GM23338 (cell line): ENCODE measurements at regions not wholly inside any gene's neighbourhood (a gene's known extent, or its start where the extent isn't known, plus 50 kb on each side); places are given as distances from the start of the nearest gene placed in this dataset.

Experiments used
- ATAC-seq: fragments of 200-7000 bp; cut with Tn5 transposase; 3 replicates; pipeline ENCODE4 v1.9.1; 2020
- DNase-seq: peaks from one replicate; pipeline ENCODE4 v3.0.0-alpha.2; 2015; ENCODE audit warnings: low spot score
- H2AFZ ChIP-seq: fragments of 200-600 bp; sonication (generic); 2 replicates; pipeline ENCODE4 v1.8.0; 2016; ENCODE audit warnings: antibody characterized with exemption, mild to moderate bottlenecking, moderate library complexity
- H3F3A ChIP-seq: fragments of 200-600 bp; sonication (generic); replicated peaks from 2 replicates; pipeline ENCODE4 v1.8.0; 2017; ENCODE audit warnings: antibody characterized with exemption, mixed run types, low read depth
- H3K27ac ChIP-seq: fragments of 200-600 bp; sonication (generic); 2 replicates; pipeline ENCODE4 v1.6.1; 2016; ENCODE audit warnings: low read depth
- H3K27me3 ChIP-seq: fragments of 200-600 bp; sonication (generic); 2 replicates; pipeline ENCODE4 v1.8.0; 2016; ENCODE audit warnings: mild to moderate bottlenecking, mixed run types, moderate library complexity; ENCODE audit not compliant: insufficient read depth
- H3K36me3 ChIP-seq: fragments of 200-600 bp; sonication (generic); 2 replicates; pipeline ENCODE4 v1.8.0; 2016; ENCODE audit warnings: mild to moderate bottlenecking; ENCODE audit not compliant: insufficient read depth
- H3K4me1 ChIP-seq: fragments of 200-600 bp; sonication (generic); 2 replicates; pipeline ENCODE4 v1.8.0; 2016; ENCODE audit warnings: mild to moderate bottlenecking, moderate library complexity; ENCODE audit not compliant: insufficient read depth
- H3K4me2 ChIP-seq: fragments of 200-600 bp; sonication (generic); 2 replicates; pipeline ENCODE4 v1.7.1; 2017; ENCODE audit warnings: mixed run types
- H3K4me3 ChIP-seq: fragments of 200-600 bp; sonication (generic); 2 replicates; pipeline ENCODE4 v1.6.1; 2016; ENCODE audit warnings: mixed run types
- H3K79me2 ChIP-seq: fragments of 200-600 bp; sonication (generic); replicated peaks from 2 replicates; pipeline ENCODE4 v1.8.0; 2017; ENCODE audit warnings: mild to moderate bottlenecking; ENCODE audit not compliant: insufficient read depth
- H3K9me2 ChIP-seq: fragments of 200-600 bp; sonication (generic); 2 replicates; pipeline ENCODE4 v1.8.0; 2017; ENCODE audit not compliant: insufficient read depth
- H4K20me1 ChIP-seq: fragments of 200-600 bp; sonication (generic); replicated peaks from 2 replicates; pipeline ENCODE4 v1.8.0; 2017; ENCODE audit warnings: mild to moderate bottlenecking; ENCODE audit not compliant: insufficient read depth
- H3K27ac Mint-ChIP-seq: 2 replicates; pipeline ENCODE4 v1.8.0; 2020; ENCODE audit warnings: inconsistent platforms, mild to moderate bottlenecking, moderate library complexity, mixed read lengths
- H3K27me3 Mint-ChIP-seq: 3 replicates; pipeline ENCODE4 v1.8.0; 2022; ENCODE audit warnings: low read depth, mild to moderate bottlenecking, moderate library complexity, mixed read lengths, inconsistent platforms; ENCODE audit not compliant: insufficient read depth, poor library complexity
- H3K36me3 Mint-ChIP-seq: 3 replicates; pipeline ENCODE4 v1.8.0; 2021; ENCODE audit warnings: low read depth, mild to moderate bottlenecking, inconsistent platforms, moderate library complexity, mixed read lengths
- H3K4me1 Mint-ChIP-seq: 3 replicates; pipeline ENCODE4 v1.8.0; 2020; ENCODE audit warnings: mild to moderate bottlenecking, inconsistent platforms, mixed read lengths
- H3K4me3 Mint-ChIP-seq: 3 replicates; pipeline ENCODE4 v1.8.0; 2021; ENCODE audit warnings: moderate library complexity, mild to moderate bottlenecking, inconsistent platforms, mixed read lengths
- H3K9me3 Mint-ChIP-seq: 3 replicates; pipeline ENCODE4 v1.8.0; 2020; ENCODE audit warnings: moderate library complexity, mild to moderate bottlenecking, inconsistent platforms, mixed read lengths
- CREB1 ChIP-seq: fragments of 250-450 bp; sonication (Bioruptor Pico); IDR thresholded peaks from 2 replicates; pipeline ENCODE4 v1.5.0; 2020; ENCODE audit warnings: low read depth, mild to moderate bottlenecking, moderate library complexity
- EZH2 ChIP-seq: fragments of 200-600 bp; sonication (generic); IDR thresholded peaks from one replicate; pipeline ENCODE4 v1.8.0; 2017; ENCODE audit warnings: antibody characterized with exemption, mild to moderate bottlenecking, low read depth; ENCODE audit not compliant: unreplicated experiment
- EZH2phosphoT487 ChIP-seq: fragments of 200-600 bp; sonication (generic); IDR thresholded peaks from one replicate; pipeline ENCODE4 v1.8.1; 2018; ENCODE audit warnings: antibody characterized with exemption; ENCODE audit not compliant: unreplicated experiment
- JUNB ChIP-seq: IDR thresholded peaks from one replicate; pipeline ENCODE4 v1.6.1; 2016; ENCODE audit warnings: antibody characterized with exemption; ENCODE audit not compliant: unreplicated experiment
- NANOG ChIP-seq: IDR thresholded peaks from 2 replicates; pipeline ENCODE4 v1.6.1; 2016; ENCODE audit warnings: antibody characterized with exemption, borderline replicate concordance
- POLR2AphosphoS5 ChIP-seq: IDR thresholded peaks from 2 replicates; pipeline ENCODE4 v1.6.1; 2016; ENCODE audit warnings: antibody characterized with exemption, low read depth
- STAT1 ChIP-seq: IDR thresholded peaks from one replicate; pipeline ENCODE4 v1.6.1; 2016; ENCODE audit warnings: antibody characterized with exemption; ENCODE audit not compliant: unreplicated experiment
- ZNF114 ChIP-seq: fragments of 250-450 bp; sonication (Bioruptor Pico); IDR thresholded peaks from 2 replicates; pipeline ENCODE4 v1.5.0; 2020; ENCODE audit warnings: mild to moderate bottlenecking, moderate library complexity
- ZNF331 ChIP-seq: fragments of 250-450 bp; sonication (Bioruptor Pico); IDR thresholded peaks from 2 replicates; pipeline ENCODE4 v1.5.0; 2020; ENCODE audit warnings: low read depth, mild to moderate bottlenecking, moderate library complexity
- TF ChIP-seq, protein P1 (sequence below): IDR thresholded peaks from 2 replicates; pipeline ENCODE4 v1.6.1; 2016; ENCODE audit warnings: antibody characterized with exemption
- TF ChIP-seq, protein P2 (sequence below): IDR thresholded peaks from one replicate; pipeline ENCODE4 v1.6.1; 2018; ENCODE audit warnings: antibody characterized with exemption; ENCODE audit not compliant: unreplicated experiment
- TF ChIP-seq, protein P3 (sequence below): fragments of 250-450 bp; sonication (Bioruptor Pico); IDR thresholded peaks from 2 replicates; pipeline ENCODE4 v1.5.0; 2020; ENCODE audit warnings: mild to moderate bottlenecking, moderate library complexity
- TF ChIP-seq, protein P4 (sequence below), 2 experiments: fragments of 200-600 bp in 1 of 2; sonication (generic) in 1 of 2; conservative IDR thresholded peaks; 2 replicates each; pipeline versions ENCODE4 v1.5.1 to v1.6.1; 2016 to 2017; ENCODE audit warnings: antibody characterized with exemption in 2 of 2, low read depth in 2 of 2, mild to moderate bottlenecking in 2 of 2, moderate library complexity in 1 of 2

DNA sequence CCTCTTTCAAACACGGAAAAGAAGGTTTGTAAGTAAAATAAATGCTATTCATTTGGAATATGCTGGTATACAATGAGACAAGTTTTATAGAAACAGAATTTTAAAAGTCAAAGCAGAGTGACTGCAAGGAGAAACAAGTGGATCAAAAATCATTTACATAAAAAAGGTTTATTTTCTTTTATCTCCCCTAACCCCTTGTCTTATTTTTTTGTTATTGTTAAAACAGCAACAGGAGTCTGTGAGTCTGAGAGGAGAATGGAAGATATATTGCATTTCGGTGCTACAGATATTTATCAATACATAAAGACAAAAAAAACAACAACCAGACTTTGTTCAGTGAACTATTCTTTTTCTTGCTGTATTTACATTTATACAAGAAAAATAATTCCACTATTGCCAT, 1116.4 kb downstream of the OTOL1 start:
- H3K36me3 Mint-ChIP-seq: peaks cover 25% of the 10 kb centered on the region
- H3K4me3 ChIP-seq: no peak overlapping the region
- H3K4me1 Mint-ChIP-seq: peaks cover 18% of the 10 kb centered on the region
- no peaks in the 10 kb centered on the region for H4K20me1 ChIP-seq
- DNase-seq (no peak), ATAC-seq (no peak)
- no peaks in the 10 kb centered on the region for H3K36me3 ChIP-seq
- peaks cover 28% of the 10 kb centered on the region; the same call in 1 of the 2 replicates for H3K4me1 ChIP-seq
- peaks cover 6% of the 10 kb centered on the region; the same call in 2 of the 3 replicates for H3K9me3 Mint-ChIP-seq
- no peaks in the 10 kb centered on the region for H3K27me3 ChIP-seq
- no peak overlapping the region for H3K4me3 Mint-ChIP-seq
- no peak overlapping the region for H3K4me2 ChIP-seq
- no peak overlapping the region for H3K27ac ChIP-seq
- H3K27me3 Mint-ChIP-seq: peaks cover 3% of the 10 kb centered on the region
- no peaks in the 10 kb centered on the region for H3F3A ChIP-seq
- TF ChIP-seq ZNF114 (CRISPR knock-in tag): no peak
- TF ChIP-seq CREB1 (CRISPR knock-in tag): no peak
- TF ChIP-seq, protein P1, sequence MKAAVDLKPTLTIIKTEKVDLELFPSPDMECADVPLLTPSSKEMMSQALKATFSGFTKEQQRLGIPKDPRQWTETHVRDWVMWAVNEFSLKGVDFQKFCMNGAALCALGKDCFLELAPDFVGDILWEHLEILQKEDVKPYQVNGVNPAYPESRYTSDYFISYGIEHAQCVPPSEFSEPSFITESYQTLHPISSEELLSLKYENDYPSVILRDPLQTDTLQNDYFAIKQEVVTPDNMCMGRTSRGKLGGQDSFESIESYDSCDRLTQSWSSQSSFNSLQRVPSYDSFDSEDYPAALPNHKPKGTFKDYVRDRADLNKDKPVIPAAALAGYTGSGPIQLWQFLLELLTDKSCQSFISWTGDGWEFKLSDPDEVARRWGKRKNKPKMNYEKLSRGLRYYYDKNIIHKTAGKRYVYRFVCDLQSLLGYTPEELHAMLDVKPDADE: no peak
- no peak for TF ChIP-seq NANOG
- TF ChIP-seq, protein P2, sequence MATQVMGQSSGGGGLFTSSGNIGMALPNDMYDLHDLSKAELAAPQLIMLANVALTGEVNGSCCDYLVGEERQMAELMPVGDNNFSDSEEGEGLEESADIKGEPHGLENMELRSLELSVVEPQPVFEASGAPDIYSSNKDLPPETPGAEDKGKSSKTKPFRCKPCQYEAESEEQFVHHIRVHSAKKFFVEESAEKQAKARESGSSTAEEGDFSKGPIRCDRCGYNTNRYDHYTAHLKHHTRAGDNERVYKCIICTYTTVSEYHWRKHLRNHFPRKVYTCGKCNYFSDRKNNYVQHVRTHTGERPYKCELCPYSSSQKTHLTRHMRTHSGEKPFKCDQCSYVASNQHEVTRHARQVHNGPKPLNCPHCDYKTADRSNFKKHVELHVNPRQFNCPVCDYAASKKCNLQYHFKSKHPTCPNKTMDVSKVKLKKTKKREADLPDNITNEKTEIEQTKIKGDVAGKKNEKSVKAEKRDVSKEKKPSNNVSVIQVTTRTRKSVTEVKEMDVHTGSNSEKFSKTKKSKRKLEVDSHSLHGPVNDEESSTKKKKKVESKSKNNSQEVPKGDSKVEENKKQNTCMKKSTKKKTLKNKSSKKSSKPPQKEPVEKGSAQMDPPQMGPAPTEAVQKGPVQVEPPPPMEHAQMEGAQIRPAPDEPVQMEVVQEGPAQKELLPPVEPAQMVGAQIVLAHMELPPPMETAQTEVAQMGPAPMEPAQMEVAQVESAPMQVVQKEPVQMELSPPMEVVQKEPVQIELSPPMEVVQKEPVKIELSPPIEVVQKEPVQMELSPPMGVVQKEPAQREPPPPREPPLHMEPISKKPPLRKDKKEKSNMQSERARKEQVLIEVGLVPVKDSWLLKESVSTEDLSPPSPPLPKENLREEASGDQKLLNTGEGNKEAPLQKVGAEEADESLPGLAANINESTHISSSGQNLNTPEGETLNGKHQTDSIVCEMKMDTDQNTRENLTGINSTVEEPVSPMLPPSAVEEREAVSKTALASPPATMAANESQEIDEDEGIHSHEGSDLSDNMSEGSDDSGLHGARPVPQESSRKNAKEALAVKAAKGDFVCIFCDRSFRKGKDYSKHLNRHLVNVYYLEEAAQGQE: no peak
- TF ChIP-seq, protein P3, sequence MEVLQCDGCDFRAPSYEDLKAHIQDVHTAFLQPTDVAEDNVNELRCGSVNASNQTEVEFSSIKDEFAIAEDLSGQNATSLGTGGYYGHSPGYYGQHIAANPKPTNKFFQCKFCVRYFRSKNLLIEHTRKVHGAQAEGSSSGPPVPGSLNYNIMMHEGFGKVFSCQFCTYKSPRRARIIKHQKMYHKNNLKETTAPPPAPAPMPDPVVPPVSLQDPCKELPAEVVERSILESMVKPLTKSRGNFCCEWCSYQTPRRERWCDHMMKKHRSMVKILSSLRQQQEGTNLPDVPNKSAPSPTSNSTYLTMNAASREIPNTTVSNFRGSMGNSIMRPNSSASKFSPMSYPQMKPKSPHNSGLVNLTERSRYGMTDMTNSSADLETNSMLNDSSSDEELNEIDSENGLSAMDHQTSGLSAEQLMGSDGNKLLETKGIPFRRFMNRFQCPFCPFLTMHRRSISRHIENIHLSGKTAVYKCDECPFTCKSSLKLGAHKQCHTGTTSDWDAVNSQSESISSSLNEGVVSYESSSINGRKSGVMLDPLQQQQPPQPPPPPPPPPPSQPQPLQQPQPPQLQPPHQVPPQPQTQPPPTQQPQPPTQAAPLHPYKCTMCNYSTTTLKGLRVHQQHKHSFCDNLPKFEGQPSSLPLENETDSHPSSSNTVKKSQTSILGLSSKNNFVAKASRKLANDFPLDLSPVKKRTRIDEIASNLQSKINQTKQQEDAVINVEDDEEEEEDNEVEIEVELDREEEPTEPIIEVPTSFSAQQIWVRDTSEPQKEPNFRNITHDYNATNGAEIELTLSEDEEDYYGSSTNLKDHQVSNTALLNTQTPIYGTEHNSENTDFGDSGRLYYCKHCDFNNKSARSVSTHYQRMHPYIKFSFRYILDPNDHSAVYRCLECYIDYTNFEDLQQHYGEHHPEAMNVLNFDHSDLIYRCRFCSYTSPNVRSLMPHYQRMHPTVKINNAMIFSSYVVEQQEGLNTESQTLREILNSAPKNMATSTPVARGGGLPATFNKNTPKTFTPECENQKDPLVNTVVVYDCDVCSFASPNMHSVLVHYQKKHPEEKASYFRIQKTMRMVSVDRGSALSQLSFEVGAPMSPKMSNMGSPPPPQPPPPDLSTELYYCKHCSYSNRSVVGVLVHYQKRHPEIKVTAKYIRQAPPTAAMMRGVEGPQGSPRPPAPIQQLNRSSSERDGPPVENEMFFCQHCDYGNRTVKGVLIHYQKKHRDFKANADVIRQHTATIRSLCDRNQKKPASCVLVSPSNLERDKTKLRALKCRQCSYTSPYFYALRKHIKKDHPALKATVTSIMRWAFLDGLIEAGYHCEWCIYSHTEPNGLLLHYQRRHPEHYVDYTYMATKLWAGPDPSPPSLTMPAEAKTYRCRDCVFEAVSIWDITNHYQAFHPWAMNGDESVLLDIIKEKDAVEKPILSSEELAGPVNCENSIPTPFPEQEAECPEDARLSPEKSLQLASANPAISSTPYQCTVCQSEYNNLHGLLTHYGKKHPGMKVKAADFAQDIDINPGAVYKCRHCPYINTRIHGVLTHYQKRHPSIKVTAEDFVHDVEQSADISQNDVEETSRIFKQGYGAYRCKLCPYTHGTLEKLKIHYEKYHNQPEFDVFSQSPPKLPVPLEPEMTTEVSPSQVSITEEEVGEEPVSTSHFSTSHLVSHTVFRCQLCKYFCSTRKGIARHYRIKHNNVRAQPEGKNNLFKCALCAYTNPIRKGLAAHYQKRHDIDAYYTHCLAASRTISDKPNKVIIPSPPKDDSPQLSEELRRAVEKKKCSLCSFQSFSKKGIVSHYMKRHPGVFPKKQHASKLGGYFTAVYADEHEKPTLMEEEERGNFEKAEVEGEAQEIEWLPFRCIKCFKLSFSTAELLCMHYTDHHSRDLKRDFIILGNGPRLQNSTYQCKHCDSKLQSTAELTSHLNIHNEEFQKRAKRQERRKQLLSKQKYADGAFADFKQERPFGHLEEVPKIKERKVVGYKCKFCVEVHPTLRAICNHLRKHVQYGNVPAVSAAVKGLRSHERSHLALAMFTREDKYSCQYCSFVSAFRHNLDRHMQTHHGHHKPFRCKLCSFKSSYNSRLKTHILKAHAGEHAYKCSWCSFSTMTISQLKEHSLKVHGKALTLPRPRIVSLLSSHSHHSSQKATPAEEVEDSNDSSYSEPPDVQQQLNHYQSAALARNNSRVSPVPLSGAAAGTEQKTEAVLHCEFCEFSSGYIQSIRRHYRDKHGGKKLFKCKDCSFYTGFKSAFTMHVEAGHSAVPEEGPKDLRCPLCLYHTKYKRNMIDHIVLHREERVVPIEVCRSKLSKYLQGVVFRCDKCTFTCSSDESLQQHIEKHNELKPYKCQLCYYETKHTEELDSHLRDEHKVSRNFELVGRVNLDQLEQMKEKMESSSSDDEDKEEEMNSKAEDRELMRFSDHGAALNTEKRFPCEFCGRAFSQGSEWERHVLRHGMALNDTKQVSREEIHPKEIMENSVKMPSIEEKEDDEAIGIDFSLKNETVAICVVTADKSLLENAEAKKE: no peak
- no peak for TF ChIP-seq JUNB
- TF ChIP-seq EZH2: no peak
- TF ChIP-seq EZH2phosphoT487: no peak
- TF ChIP-seq, protein P4, sequence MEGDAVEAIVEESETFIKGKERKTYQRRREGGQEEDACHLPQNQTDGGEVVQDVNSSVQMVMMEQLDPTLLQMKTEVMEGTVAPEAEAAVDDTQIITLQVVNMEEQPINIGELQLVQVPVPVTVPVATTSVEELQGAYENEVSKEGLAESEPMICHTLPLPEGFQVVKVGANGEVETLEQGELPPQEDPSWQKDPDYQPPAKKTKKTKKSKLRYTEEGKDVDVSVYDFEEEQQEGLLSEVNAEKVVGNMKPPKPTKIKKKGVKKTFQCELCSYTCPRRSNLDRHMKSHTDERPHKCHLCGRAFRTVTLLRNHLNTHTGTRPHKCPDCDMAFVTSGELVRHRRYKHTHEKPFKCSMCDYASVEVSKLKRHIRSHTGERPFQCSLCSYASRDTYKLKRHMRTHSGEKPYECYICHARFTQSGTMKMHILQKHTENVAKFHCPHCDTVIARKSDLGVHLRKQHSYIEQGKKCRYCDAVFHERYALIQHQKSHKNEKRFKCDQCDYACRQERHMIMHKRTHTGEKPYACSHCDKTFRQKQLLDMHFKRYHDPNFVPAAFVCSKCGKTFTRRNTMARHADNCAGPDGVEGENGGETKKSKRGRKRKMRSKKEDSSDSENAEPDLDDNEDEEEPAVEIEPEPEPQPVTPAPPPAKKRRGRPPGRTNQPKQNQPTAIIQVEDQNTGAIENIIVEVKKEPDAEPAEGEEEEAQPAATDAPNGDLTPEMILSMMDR (conservative IDR thresholded peaks at IDR 0.05; ENCODE audit: low read depth in 2 of 2): no peak
- no peak for TF ChIP-seq STAT1
- no peak for TF ChIP-seq POLR2AphosphoS5
- TF ChIP-seq ZNF331 (CRISPR knock-in tag): no peak
- H3K9me2 ChIP-seq: no peaks in the 10 kb centered on the region
- H3K27ac Mint-ChIP-seq: no peak overlapping the region
- H2AFZ ChIP-seq: no peak overlapping the region
- H3K79me2 ChIP-seq: no peaks in the 10 kb centered on the region
